Neural cell (in vitro differentiated cells): ENCODE measurements at regions not wholly inside any gene's neighbourhood (a gene's known extent, or its start where the extent isn't known, plus 50 kb on each side); places are given as distances from the start of the nearest gene placed in this dataset.

Experiments used
- H2AFZ ChIP-seq: fragments of 200-600, 300-800 bp; sonication (generic), shearing (Covaris generic); 2 replicates; pipeline ENCODE4 v1.6.0; 2014; ENCODE audit warnings: low read depth, mild to moderate bottlenecking, antibody characterized with exemption, low read length, moderate library complexity
- H3F3A ChIP-seq: fragments of 200-600 bp; shearing (Covaris generic); 2 replicates; pipeline ENCODE4 v1.6.1; 2016; ENCODE audit warnings: mild to moderate bottlenecking, moderate library complexity, mixed read lengths, antibody characterized with exemption, low read length; ENCODE audit not compliant: insufficient read depth, poor library complexity, severe bottlenecking
- H3K27ac ChIP-seq: fragments of 200-600, 300-800 bp; sonication (generic), shearing (Covaris generic); 2 replicates; pipeline ENCODE4 v1.5.1; 2014; ENCODE audit warnings: mild to moderate bottlenecking, low read length, moderate library complexity
- H3K27me3 ChIP-seq: fragments of 300-800, 200-600 bp; sonication (generic), shearing (Covaris generic); 2 replicates; pipeline ENCODE4 v1.6.0; 2014; ENCODE audit warnings: mild to moderate bottlenecking, low read depth, low read length, moderate library complexity; ENCODE audit not compliant: insufficient read depth
- H3K36me3 ChIP-seq: fragments of 300-800, 200-600 bp; sonication (generic), shearing (Covaris generic); 2 replicates; pipeline ENCODE4 v1.5.1; 2014; ENCODE audit warnings: mild to moderate bottlenecking, antibody characterized with exemption, low read length, moderate library complexity; ENCODE audit not compliant: insufficient read depth
- H3K4me2 ChIP-seq: fragments of 300-800, 200-600 bp; sonication (generic), shearing (Covaris generic); 2 replicates; pipeline ENCODE4 v1.6.0; 2014; ENCODE audit warnings: mild to moderate bottlenecking, low read length
- H3K4me3 ChIP-seq: fragments of 300-800, 200-600 bp; sonication (generic), shearing (Covaris generic); 2 replicates; pipeline ENCODE4 v1.5.1; 2014; ENCODE audit warnings: mild to moderate bottlenecking, low read length, moderate library complexity
- H3K79me2 ChIP-seq: fragments of 200-600 bp; shearing (Covaris generic); replicated peaks from 2 replicates; pipeline ENCODE4 v1.6.0; 2014; ENCODE audit warnings: mild to moderate bottlenecking, low read length, moderate library complexity; ENCODE audit not compliant: insufficient read depth
- H3K9ac ChIP-seq: fragments of 300-800, 200-600 bp; sonication (generic), shearing (Covaris generic); 2 replicates; pipeline ENCODE4 v1.6.1; 2016; ENCODE audit warnings: mild to moderate bottlenecking, low read length, mixed read lengths
- H3K9me2 ChIP-seq: fragments of 200-600 bp; shearing (Covaris generic); 2 replicates; pipeline ENCODE4 v1.6.1; 2016; ENCODE audit warnings: mild to moderate bottlenecking, low read length, mixed read lengths; ENCODE audit not compliant: insufficient read depth
- H3K9me3 ChIP-seq: fragments of 200-600, 300-800 bp; sonication (generic), shearing (Covaris generic); 2 replicates; pipeline ENCODE4 v1.6.1; 2016; ENCODE audit warnings: mild to moderate bottlenecking, mixed run types, low read length, moderate library complexity, mixed read lengths
- H4K20me1 ChIP-seq: fragments of 200-600 bp; shearing (Covaris generic); 2 replicates; pipeline ENCODE4 v1.6.1; 2016; ENCODE audit warnings: mild to moderate bottlenecking, mixed run types; ENCODE audit not compliant: insufficient read depth
- CTCF ChIP-seq: fragments of 450-650 bp; IDR thresholded peaks from 2 replicates; pipeline ENCODE4 v1.5.1; 2014; ENCODE audit warnings: antibody characterized with exemption, mild to moderate bottlenecking, moderate library complexity; ENCODE audit not compliant: poor library complexity, severe bottlenecking
- EP300 ChIP-seq: fragments of 450-650 bp; conservative IDR thresholded peaks from 2 replicates; pipeline ENCODE4 v1.6.1; 2014; ENCODE audit warnings: antibody characterized with exemption, mild to moderate bottlenecking, moderate library complexity; ENCODE audit not compliant: poor library complexity, severe bottlenecking
- EZH2 ChIP-seq: fragments of 200-600, 300-800 bp; shearing (Covaris generic), sonication (generic); IDR thresholded peaks from 2 replicates; pipeline ENCODE4 v1.6.1; 2014; ENCODE audit warnings: antibody characterized with exemption, low read length, borderline replicate concordance, mild to moderate bottlenecking; ENCODE audit not compliant: insufficient read depth, poor library complexity, severe bottlenecking
- MXI1 ChIP-seq: fragments of 450-650 bp; conservative IDR thresholded peaks from 2 replicates; pipeline ENCODE4 v1.6.1; 2014; ENCODE audit warnings: antibody characterized with exemption, mild to moderate bottlenecking; ENCODE audit not compliant: poor library complexity, severe bottlenecking
- POLR2AphosphoS5 ChIP-seq: IDR thresholded peaks from 2 replicates; pipeline ENCODE4 v1.6.1; 2012
- RAD21 ChIP-seq: fragments of 450-650 bp; conservative IDR thresholded peaks from 2 replicates; pipeline ENCODE4 v1.6.1; 2014; ENCODE audit warnings: antibody characterized with exemption, mild to moderate bottlenecking, moderate library complexity
- REST ChIP-seq: IDR thresholded peaks from 2 replicates; pipeline ENCODE4 v1.6.1; 2012; ENCODE audit warnings: borderline replicate concordance
- SMC3 ChIP-seq: fragments of 450-650 bp; conservative IDR thresholded peaks from 2 replicates; pipeline ENCODE4 v1.6.1; 2014; ENCODE audit warnings: antibody characterized with exemption, mild to moderate bottlenecking, moderate library complexity; ENCODE audit not compliant: poor library complexity
- TAF1 ChIP-seq: IDR thresholded peaks from 2 replicates; pipeline ENCODE4 v1.6.1; 2012; ENCODE audit warnings: low read depth

DNA sequence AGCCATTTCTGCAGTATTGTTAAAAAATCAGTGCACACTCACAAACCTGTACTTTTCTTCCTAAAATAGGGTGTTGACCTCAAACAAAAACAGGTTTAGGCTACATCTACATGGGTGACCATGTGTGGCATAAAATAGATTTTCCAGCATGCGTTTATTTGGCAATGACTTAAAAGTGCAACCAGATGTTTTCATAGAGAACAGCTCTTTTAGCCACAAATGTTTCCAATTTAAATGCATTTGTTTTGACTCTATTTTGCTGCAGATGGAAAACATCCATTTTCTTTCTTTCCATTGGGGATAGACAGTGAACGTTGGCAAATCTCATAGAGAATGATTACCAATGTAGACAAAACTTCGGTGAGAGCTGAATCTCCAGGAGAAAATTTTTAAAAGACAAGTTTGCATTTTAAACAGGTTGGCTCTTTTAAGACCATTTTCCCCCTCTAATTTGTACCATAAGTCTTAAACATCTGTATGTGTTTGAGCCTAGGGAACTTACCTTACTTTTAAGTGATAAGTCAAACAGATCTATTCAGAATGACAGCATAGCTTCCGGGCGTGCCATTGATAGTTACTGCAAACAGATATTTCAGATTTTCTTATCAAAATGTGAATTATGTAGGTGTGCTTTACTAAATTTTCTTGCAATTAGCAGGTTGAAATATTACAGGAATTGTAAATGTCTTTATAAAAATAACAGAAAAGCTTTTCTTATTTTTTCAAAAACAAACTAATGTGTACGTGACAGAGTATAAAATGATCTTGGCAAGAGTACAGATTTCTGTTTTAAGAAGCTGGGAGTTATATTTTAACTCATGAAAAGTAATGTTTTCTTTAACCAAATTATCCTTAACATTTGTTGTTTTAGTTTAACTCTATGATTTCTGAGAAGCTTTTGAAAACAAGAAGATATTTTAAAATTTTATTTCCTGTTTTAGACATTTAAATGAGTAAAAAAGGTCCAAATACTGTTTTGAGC lies 144.9 kb downstream of the HGF start:
- Histone ChIP-seq H3K9me2 (no peaks in the 10 kb centered on the region), H3K36me3 (no peaks in the 10 kb centered on the region), H3F3A (no peaks in the 10 kb centered on the region), H3K4me3 (no peak overlapping the region), H4K20me1 (no peaks in the 10 kb centered on the region), H3K9ac (no peak overlapping the region), H3K79me2 (no peaks in the 10 kb centered on the region), H3K27ac (no peak overlapping the region), H2AFZ (no peak overlapping the region), H3K4me2 (no peak overlapping the region), H3K27me3 (no peaks in the 10 kb centered on the region), H3K9me3 (no peaks in the 10 kb centered on the region)
- no peak for TF ChIP-seq SMC3
- TF ChIP-seq MXI1, result no peak
- no peak for TF ChIP-seq RAD21
- TF ChIP-seq REST, result no peak
- TF ChIP-seq CTCF, result no peak
- TF ChIP-seq POLR2AphosphoS5, result no peak
- TF ChIP-seq EP300, result no peak
- TF ChIP-seq TAF1, result no peak
- TF ChIP-seq EZH2, result no peak

DNA sequence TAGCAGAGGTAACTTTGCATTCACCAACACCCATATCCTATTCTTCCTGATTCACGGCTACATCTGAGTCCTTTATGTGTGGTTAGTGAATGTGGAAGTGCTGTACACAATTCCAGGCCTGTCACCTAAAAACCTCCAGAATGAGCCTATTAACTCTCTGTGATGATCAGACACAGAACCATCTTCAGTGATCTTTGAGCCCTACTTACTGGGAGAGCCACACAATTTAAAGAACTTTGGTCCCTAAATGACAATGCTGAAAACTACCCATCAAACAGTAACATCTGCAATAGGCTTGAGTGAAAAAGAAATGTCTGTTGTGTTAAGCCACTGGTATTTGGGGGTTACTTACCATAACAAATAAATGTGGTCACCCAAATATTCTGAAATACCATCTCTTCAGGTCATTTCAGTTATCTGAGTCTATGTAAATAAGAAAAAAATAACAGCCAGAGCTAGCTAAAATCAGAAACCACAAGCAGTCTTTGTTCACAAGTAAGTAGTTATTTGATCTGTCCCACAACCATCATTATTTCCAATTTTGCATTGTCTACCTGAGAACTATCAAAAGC lies 145.7 kb downstream of the HGF start:
- Histone ChIP-seq H3K9ac (no peak overlapping the region), H3F3A (no peaks in the 10 kb centered on the region), H3K9me3 (no peaks in the 10 kb centered on the region), H3K4me2 (no peak overlapping the region), H3K36me3 (no peaks in the 10 kb centered on the region), H4K20me1 (no peaks in the 10 kb centered on the region), H3K27me3 (no peaks in the 10 kb centered on the region), H3K4me3 (no peak overlapping the region), H3K9me2 (no peaks in the 10 kb centered on the region), H3K79me2 (no peaks in the 10 kb centered on the region), H2AFZ (no peak overlapping the region), H3K27ac (no peak overlapping the region)
- no peak for TF ChIP-seq POLR2AphosphoS5
- no peak for TF ChIP-seq SMC3
- no peak for TF ChIP-seq REST
- no peak for TF ChIP-seq CTCF
- TF ChIP-seq EZH2, result no peak
- no peak for TF ChIP-seq EP300
